HK-2 (cell line): ENCODE measurements at regions not wholly inside any gene's neighbourhood (a gene's known extent, or its start where the extent isn't known, plus 50 kb on each side); places are given as distances from the start of the nearest gene placed in this dataset.
"Not testable (repeated sequence)": the region's sequence is repeated elsewhere in the genome, so short reads cannot be mapped to it uniquely, and the experiment has no call there.

Experiments used
- DNase-seq: peaks from one replicate; pipeline ENCODE4 v3.0.0-alpha.2; 2018; ENCODE audit not compliant: unreplicated experiment

GRCh38 chr6:137545073-137545472 lies 50.9 kb upstream of the OLIG3 start:
- no peak for DNase-seq

- DNase-seq = no peak
Measured at GRCh38 chr6:137547186-137547585, 53.0 kb upstream of the OLIG3 start.

- no peak for DNase-seq
Measured at GRCh38 chr6:137547601-137548000, 53.4 kb upstream of the OLIG3 start.

GRCh38 chr6:137549106-137549505 lies 54.9 kb upstream of the OLIG3 start:
- DNase-seq = no peak

- DNase-seq = no peak
Measured at GRCh38 chr6:137550535-137550934, 56.3 kb upstream of the OLIG3 start.

GRCh38 chr6:137552146-137552545 lies 58.0 kb upstream of the OLIG3 start:
- no peak for DNase-seq

- no peak for DNase-seq
Measured at GRCh38 chr6:137552809-137553208, 58.6 kb upstream of the OLIG3 start.

- DNase-seq = not testable (repeated sequence)
Measured at GRCh38 chr6:137559521-137560183, 65.5 kb upstream of the OLIG3 start.

- no peak for DNase-seq
Measured at GRCh38 chr6:137560184-137560563, 66.0 kb upstream of the OLIG3 start.

- no peak for DNase-seq
Measured at GRCh38 chr6:137568067-137568466, 73.9 kb upstream of the OLIG3 start.

GRCh38 chr6:137570393-137570792 lies 76.2 kb upstream of the OLIG3 start:
- no peak for DNase-seq

- DNase-seq = peak; percentile 29
Measured at GRCh38 chr6:137571854-137572253, 77.7 kb upstream of the OLIG3 start.

- no peak for DNase-seq
Measured at GRCh38 chr6:137573739-137574138, 79.5 kb upstream of the OLIG3 start.

GRCh38 chr6:137579612-137580011 lies 85.4 kb upstream of the OLIG3 start:
- DNase-seq = no peak

GRCh38 chr6:137581019-137581707 lies 87.0 kb upstream of the OLIG3 start:
- no peak for DNase-seq

GRCh38 chr6:137583519-137583918 lies 89.3 kb upstream of the OLIG3 start:
- not testable (repeated sequence) for DNase-seq

GRCh38 chr6:137588472-137588871 lies 94.3 kb upstream of the OLIG3 start:
- no peak for DNase-seq

- peak; percentile 58 for DNase-seq
Measured at GRCh38 chr6:137589067-137589848, 95.1 kb upstream of the OLIG3 start.

GRCh38 chr6:137590684-137591083 lies 96.5 kb upstream of the OLIG3 start:
- no peak for DNase-seq

- DNase-seq = no peak
Measured at GRCh38 chr6:137601471-137601870, 107.3 kb upstream of the OLIG3 start.

GRCh38 chr6:137602313-137603197 lies 108.4 kb upstream of the OLIG3 start:
- DNase-seq = no peak

- DNase-seq = no peak
Measured at GRCh38 chr6:137610702-137611101, 116.5 kb upstream of the OLIG3 start.
